ENCODE measurements at regions not wholly inside any gene's neighbourhood (a gene's known extent, or its start where the extent isn't known, plus 50 kb on each side); places are given as distances from the start of the nearest gene placed in this dataset.
"Not testable (repeated sequence)": the region's sequence is repeated elsewhere in the genome, so short reads cannot be mapped to it uniquely, and the experiment has no call there.

DNA sequence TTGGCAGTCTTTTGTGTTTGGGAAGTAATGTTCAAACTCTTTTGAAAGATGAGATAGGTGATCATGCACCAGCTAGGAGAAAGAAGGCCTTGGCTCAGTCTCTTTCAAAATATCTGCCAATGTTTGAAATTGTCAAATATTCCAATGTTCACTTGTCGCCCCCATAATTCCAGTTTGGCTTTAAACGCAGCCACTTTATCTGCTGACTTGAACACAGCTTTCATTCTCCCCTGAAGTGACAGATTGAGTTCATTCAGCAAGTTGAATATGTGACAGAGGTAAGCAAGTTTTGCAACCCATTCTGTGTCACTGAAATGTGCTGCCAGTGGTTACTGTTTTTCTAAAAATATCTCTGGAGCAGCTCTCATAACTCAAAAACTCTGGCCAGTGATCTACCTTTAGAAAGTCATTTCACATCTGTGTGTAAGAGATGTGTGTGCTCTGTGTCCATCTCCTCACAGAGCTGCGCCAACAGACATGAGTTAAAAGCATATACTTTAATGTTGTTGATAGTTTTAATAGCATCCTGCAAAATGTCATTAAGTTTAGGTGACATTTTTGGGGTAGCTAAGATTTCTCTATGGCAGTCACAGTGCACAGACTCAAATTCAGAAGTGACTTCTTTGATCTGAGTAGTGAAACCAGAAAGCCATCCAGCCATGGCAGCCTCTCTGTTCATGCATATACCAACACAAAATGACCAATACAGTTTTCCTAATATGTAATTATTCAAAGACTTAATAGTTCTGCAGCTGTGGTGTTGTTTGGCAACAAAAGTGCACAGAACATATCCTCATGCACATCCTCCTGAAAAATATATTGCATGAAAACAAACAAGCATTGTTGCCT, 614.3 kb upstream of the MIS18BP1 start:
- no peak for DNase-seq (ENCODE audit: low spot score)

GRCh38 chr14:45838597-45838996, 585.6 kb upstream of the MIS18BP1 start:
- no peak for DNase-seq (ENCODE audit: low spot score)

DNA sequence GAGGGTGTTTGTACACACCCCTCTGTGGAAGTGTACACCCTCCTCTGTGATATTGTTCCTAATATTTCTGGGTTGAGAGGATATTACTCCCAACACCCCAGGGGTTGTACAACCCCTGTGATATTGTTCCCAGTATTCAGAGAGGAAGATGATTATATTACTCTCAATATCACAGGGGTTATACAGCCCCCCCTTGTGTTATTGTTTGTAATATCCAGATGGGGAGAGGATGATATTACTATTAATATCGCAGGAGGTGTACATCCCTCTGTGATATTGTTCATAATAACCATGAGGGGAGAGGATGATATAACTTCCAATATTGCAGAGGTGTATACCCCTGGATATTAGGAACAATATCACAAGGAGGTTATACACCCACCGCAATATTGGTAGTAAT, 566.1 kb upstream of the MIS18BP1 start:
- DNase-seq (ENCODE audit: low spot score), result no peak

DNA sequence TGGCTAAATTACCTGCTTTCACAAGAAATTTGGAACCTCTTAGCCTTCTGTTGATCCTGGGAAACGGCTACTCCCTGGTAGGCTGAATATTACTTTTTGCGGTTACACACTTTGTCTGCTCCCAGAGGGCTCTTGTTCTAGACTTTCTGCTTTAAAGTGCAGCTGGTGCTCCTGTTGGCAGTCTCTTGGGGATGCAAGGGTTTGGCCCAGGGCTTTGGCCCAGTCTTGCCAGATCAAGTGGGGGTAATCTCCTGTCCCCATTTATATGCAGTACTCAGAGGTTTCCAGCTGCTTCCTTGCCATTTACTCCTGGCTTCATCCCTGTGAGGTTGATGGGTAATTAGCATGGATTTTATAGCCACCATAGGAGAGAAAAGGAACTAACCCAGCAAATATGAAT, 558.2 kb upstream of the MIS18BP1 start:
- DNase-seq (ENCODE audit: low spot score), result no peak

GRCh38 chr14:45810152-45810872, 557.3 kb upstream of the MIS18BP1 start:
- DNase-seq (ENCODE audit: low spot score), result no peak

- no peak for DNase-seq (ENCODE audit: low spot score)
Measured at GRCh38 chr14:45807178-45807899, 554.3 kb upstream of the MIS18BP1 start.

- DNase-seq (ENCODE audit: low spot score), result no peak
Measured at GRCh38 chr14:45799511-45799910, 546.5 kb upstream of the MIS18BP1 start.

GRCh38 chr14:45798659-45799058, 545.7 kb upstream of the MIS18BP1 start:
- no peak for DNase-seq (ENCODE audit: low spot score)

GRCh38 chr14:45796006-45796405, 543.0 kb upstream of the MIS18BP1 start:
- not testable (repeated sequence) for DNase-seq (ENCODE audit: low spot score)

DNA sequence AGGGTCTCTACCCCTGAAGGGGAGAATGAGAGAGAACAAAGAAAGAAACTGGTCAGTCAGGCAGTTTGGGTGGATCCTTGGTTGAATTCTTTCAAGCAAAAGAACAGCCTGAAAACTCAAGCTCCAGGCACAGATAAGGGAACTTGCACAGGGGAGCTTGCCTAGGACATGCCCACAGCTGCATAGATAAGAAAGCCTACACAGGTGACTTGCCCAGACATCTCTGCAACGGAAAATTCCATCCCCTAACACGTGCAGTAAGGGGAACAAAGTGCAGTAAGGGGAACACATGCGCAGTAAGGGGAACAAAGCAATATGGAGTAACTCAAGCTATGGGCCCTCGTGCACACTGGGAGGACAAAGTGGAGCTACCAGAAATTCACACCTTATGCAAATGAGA, 540.1 kb upstream of the MIS18BP1 start:
- DNase-seq (ENCODE audit: low spot score), result no peak

- no peak for DNase-seq (ENCODE audit: low spot score)
Measured at GRCh38 chr14:45790293-45790692, 537.3 kb upstream of the MIS18BP1 start.

GRCh38 chr14:45787167-45787566, 534.2 kb upstream of the MIS18BP1 start:
- DNase-seq (ENCODE audit: low spot score), result no peak

DNA sequence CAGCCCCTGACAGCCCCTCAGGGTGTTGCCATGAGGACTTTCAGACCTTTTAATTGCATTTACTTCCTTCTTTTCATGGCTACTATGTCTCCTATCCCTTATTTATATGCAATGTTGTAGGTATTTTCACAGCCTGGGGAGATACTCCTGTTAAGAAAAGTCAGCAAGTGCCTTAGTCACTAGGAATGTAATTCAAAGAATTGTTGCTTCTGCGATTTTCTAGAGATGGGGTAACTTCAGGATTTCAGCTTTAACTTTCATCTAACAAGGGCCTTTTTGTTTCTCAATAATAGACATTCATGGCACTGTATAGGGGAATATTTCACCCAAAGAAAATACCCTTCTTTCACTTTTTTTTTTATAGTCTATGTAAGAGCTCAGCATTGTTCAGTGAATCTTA, 533.3 kb upstream of the MIS18BP1 start:
- no peak for DNase-seq (ENCODE audit: low spot score)

DNA sequence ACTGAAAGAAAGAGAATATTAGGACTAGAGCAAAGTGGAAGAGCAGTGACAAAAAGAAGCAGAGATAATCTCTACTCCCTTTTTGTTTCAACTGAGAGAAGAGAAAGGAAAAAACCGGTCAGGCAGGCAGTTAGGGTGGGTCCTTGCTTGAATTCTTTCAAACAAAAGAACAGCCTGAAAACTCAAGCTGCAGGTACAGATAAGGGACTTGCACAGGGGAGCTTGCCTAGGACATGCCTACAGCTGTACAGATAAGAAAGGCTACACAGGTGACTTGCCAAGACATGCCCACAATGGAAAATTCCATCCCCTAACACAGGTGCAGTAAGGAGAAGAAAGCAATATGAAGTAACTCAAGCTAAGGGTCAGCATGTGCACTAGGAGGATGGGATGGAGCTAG, 532.2 kb upstream of the MIS18BP1 start:
- no peak for DNase-seq (ENCODE audit: low spot score)

DNA sequence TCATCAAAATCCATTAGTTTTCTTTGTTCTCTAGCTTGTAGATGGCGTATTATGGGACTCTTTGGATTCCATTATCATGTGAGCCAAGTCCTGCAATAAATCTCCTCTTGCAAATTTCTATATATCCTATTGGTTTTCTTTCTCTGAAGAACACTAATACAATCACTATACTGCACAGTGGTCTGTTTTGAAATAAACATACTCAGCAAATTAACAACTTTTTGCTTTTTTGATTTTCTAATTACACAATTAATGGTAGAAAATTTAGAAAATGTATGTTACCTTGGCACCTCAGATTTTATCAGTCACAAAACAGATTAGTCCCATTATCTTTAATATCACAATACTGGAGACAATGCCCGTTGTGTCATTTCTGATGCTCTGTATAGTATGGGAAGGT, 513.2 kb upstream of the MIS18BP1 start:
- DNase-seq (ENCODE audit: low spot score), result no peak

GRCh38 chr14:45757655-45758054, 504.7 kb upstream of the MIS18BP1 start:
- DNase-seq (ENCODE audit: low spot score), result no peak

DNA sequence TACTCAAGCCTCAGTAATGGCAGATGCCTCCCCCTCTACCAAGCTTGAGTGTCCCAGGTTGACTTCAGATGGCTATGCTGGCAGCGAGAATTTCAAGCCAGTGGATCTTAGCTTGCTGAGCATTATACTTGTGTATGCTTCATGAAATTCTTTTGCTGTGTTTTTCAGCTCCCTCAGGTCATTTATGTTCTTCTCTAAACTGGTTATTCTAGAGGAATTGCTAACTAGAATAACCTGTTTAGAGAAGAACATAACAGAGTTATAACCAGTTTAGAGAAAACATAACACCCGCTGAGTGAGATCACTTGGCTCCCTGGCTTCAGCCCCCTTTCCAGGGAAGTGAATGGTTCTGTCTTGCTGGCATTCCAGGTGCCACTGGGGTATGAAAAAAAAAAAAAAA, 503.4 kb upstream of the MIS18BP1 start:
- not testable (repeated sequence) for DNase-seq (ENCODE audit: low spot score)

DNA sequence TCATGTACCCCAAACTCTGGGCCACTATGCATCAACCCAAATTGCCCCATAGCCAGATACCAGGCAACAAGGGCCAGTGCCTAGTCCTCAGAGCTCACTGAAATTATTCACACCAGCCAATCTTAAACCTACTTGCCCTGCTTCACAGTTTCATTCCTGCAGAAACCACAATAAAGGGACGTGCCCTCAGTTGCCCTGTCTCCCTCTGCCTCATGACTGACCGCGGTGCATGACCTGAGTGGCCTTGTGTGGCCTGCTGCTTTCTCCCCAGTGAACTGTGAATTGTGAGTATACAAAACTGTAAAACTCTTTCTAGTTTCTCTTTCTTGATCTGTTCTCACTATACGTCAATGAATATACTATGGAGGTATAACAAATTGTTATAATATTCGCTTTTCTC, 490.9 kb upstream of the MIS18BP1 start:
- DNase-seq (ENCODE audit: low spot score), result no peak

GRCh38 chr14:45742187-45742586, 489.2 kb upstream of the MIS18BP1 start:
- DNase-seq (ENCODE audit: low spot score), result no peak

DNA sequence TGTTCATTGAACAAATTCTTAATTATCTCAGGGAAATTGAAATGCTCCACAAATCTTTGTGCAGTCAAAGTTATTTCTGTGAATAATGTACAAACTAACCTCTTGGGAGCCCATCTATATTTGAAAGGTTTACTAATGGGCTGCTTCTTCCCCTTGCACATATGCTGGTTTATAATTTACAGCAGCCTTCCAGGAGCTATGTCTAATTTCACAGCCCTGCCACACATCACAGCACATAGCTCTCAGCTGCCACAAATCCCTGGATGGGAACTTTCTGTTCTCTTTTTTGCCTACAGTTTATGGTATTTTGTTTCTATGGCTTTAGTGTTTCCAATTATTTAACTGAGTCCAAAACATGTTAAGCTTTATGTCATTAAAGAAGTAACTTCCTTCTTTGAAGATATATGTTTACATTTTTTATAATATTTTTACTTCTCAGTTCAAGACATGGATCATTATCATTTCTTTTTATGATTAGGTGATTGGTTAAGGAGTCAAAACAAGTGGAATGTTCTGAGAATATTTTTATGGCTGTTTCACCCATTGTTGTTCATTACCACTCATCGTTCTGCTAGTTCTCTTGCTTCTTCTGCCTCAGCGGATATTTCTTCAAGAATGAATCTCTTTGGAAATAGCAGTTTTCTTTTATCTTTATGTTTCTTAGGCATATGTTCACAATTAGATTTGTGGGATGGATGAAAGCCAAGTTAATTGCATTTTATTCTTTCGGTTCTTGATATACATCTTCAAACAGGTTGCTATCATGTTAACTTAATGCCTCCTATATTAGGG, 475.6 kb upstream of the MIS18BP1 start:
- DNase-seq (ENCODE audit: low spot score), result no peak

- no peak for DNase-seq (ENCODE audit: low spot score)
Measured at GRCh38 chr14:45727133-45727532, 474.1 kb upstream of the MIS18BP1 start.

GRCh38 chr14:45721472-45721871, 468.5 kb upstream of the MIS18BP1 start:
- DNase-seq (ENCODE audit: low spot score), result no peak

Data from hematopoietic multipotent progenitor cell treated with erythropoietin and hydrocortisone succinate and interleukin-3 and kit ligand, for 17 days (in vitro differentiated cells).